NT2/D1 (cell line): ENCODE measurements at regions not wholly inside any gene's neighbourhood (a gene's known extent, or its start where the extent isn't known, plus 50 kb on each side); places are given as distances from the start of the nearest gene placed in this dataset.
"Not testable (repeated sequence)": the region's sequence is repeated elsewhere in the genome, so short reads cannot be mapped to it uniquely, and the experiment has no call there.

Experiments
- DNase-seq: peaks from one replicate; pipeline ENCODE4 v3.0.0-alpha.2; 2011; ENCODE audit warnings: low read depth, low spot score
- H3K27me3 ChIP-seq: 2 replicates; pipeline ENCODE4 v1.6.0; 2011; ENCODE audit warnings: mild to moderate bottlenecking; ENCODE audit not compliant: insufficient read length, insufficient read depth
- H3K36me3 ChIP-seq: 2 replicates; pipeline ENCODE4 v1.6.1; 2011; ENCODE audit warnings: mild to moderate bottlenecking, low read length, mixed read lengths; ENCODE audit not compliant: insufficient read depth, insufficient read length
- H3K4me1 ChIP-seq: 2 replicates; pipeline ENCODE4 v1.5.1; 2011; ENCODE audit not compliant: insufficient read depth, insufficient read length
- H3K4me3 ChIP-seq: 2 replicates; pipeline ENCODE4 v1.5.1; 2011; ENCODE audit warnings: low read depth; ENCODE audit not compliant: insufficient read length
- H3K9ac ChIP-seq: 2 replicates; pipeline ENCODE4 v1.6.0; 2011; ENCODE audit warnings: low read depth; ENCODE audit not compliant: insufficient read length
- H3K9me3 ChIP-seq: 2 replicates; pipeline ENCODE4 v1.5.1; 2011; ENCODE audit warnings: mild to moderate bottlenecking, low read length; ENCODE audit not compliant: insufficient read depth
- SUZ12 ChIP-seq: IDR thresholded peaks from 2 replicates; pipeline ENCODE4 v1.6.1; 2011; ENCODE audit not compliant: insufficient read length, insufficient read depth; ENCODE audit errors: extremely low read depth
- YY1 ChIP-seq: IDR thresholded peaks from 2 replicates; pipeline ENCODE4 v1.6.1; 2011; ENCODE audit not compliant: insufficient read length, insufficient read depth
- ZNF274 ChIP-seq: IDR thresholded peaks from 2 replicates; pipeline ENCODE4 v1.6.1; 2011; ENCODE audit warnings: mild to moderate bottlenecking, low read depth, low read length

GRCh38 chr13:19362946-19363510, 181.4 kb upstream of the TUBA3C start:
- Histone ChIP-seq H3K9me3 (no peaks in the 10 kb centered on the region), H3K4me3 (no peak overlapping the region), H3K9ac (no peak overlapping the region), H3K4me1 (no peaks in the 10 kb centered on the region), H3K27me3 (no peaks in the 10 kb centered on the region), H3K36me3 (no peaks in the 10 kb centered on the region)
- no peak for TF ChIP-seq SUZ12
- no peak for TF ChIP-seq YY1
- no peak for TF ChIP-seq ZNF274
- DNase-seq = no peak

GRCh38 chr13:19359697-19360096, 178.1 kb upstream of the TUBA3C start:
- not testable (repeated sequence) for H3K36me3 ChIP-seq, H3K4me3 ChIP-seq, DNase-seq, H3K27me3 ChIP-seq, H3K4me1 ChIP-seq, H3K9me3 ChIP-seq, H3K9ac ChIP-seq

- no peak for DNase-seq
- Histone ChIP-seq H3K4me1 (no peaks in the 10 kb centered on the region), H3K36me3 (no peaks in the 10 kb centered on the region), H3K9ac (no peak overlapping the region), H3K27me3 (peaks cover 16% of the 10 kb centered on the region), H3K4me3 (no peak overlapping the region), H3K9me3 (no peaks in the 10 kb centered on the region)
- TF ChIP-seq YY1 = no peak
- no peak for TF ChIP-seq SUZ12
- TF ChIP-seq ZNF274 = no peak
These were observed 164.3 kb upstream of the TUBA3C start for GRCh38 chr13:19345916-19346422.

- Histone ChIP-seq H3K9ac (no peak overlapping the region), H3K4me1 (no peaks in the 10 kb centered on the region), H3K27me3 (peaks cover 16% of the 10 kb centered on the region), H3K9me3 (no peaks in the 10 kb centered on the region), H3K4me3 (no peak overlapping the region), H3K36me3 (no peaks in the 10 kb centered on the region)
- no peak for TF ChIP-seq YY1
- TF ChIP-seq SUZ12 = no peak
- TF ChIP-seq ZNF274 = no peak
- DNase-seq = no peak
These were observed 163.5 kb upstream of the TUBA3C start for GRCh38 chr13:19345158-19345557.

- not testable (repeated sequence) for H3K9me3 ChIP-seq, DNase-seq
- peak overlapping the region; percentile 37 for H3K4me3 ChIP-seq
These were observed 163.0 kb upstream of the TUBA3C start for GRCh38 chr13:19344585-19345120.

GRCh38 chr13:19332378-19332777, 150.8 kb upstream of the TUBA3C start:
- H3K27me3 ChIP-seq = no peaks in the 10 kb centered on the region
- no peak for DNase-seq
- TF ChIP-seq YY1 = no peak
- no peak for TF ChIP-seq ZNF274
- no peak for TF ChIP-seq SUZ12
- no peak overlapping the region for H3K9ac ChIP-seq
- H3K36me3 ChIP-seq = no peaks in the 10 kb centered on the region
- H3K4me1 ChIP-seq = no peaks in the 10 kb centered on the region
- H3K4me3 ChIP-seq = no peak overlapping the region
- H3K9me3 ChIP-seq = no peaks in the 10 kb centered on the region

More at GRCh38 chr13:19344585-19345120, 163.0 kb upstream of the TUBA3C start:
- not testable (repeated sequence) for H3K36me3 ChIP-seq, H3K4me1 ChIP-seq
- Histone ChIP-seq H3K27me3 (peaks cover 16% of the 10 kb centered on the region), H3K9ac (peak overlapping the region; percentile 50)

- TF ChIP-seq ZNF274 (no peak), SUZ12 (no peak), YY1 (no peak)
- no peak for DNase-seq
- H3K36me3 ChIP-seq = no peaks in the 10 kb centered on the region
These were observed 147.7 kb upstream of the TUBA3C start for GRCh38 chr13:19329365-19329764.

More at GRCh38 chr13:19329365-19329764, 147.7 kb upstream of the TUBA3C start:
- no peaks in the 10 kb centered on the region for H3K9me3 ChIP-seq
- H3K4me1 ChIP-seq = no peaks in the 10 kb centered on the region
- no peaks in the 10 kb centered on the region for H3K27me3 ChIP-seq
- H3K9ac ChIP-seq = no peak overlapping the region
- H3K4me3 ChIP-seq = no peak overlapping the region
